GDM1 (cell line): ENCODE measurements at regions not wholly inside any gene's neighbourhood (a gene's known extent, or its start where the extent isn't known, plus 50 kb on each side); places are given as distances from the start of the nearest gene placed in this dataset.

Experiments used
- DNase-seq: peaks from one replicate; lab custom pipeline; 2025; lab: John Stamatoyannopoulos, UW

- DNase-seq: no peak
Measured at GRCh38 chr10:30256084-30256483, 93.0 kb downstream of the MTPAP start.

GRCh38 chr10:30254926-30255325, 94.2 kb downstream of the MTPAP start:
- DNase-seq: no peak

GRCh38 chr10:30248728-30249127, 100.3 kb downstream of the MTPAP start:
- DNase-seq: no peak

GRCh38 chr10:30247704-30248103, 101.4 kb downstream of the MTPAP start:
- DNase-seq: peak; percentile 20

- no peak for DNase-seq
Measured at GRCh38 chr10:30241422-30242110, 107.5 kb downstream of the MTPAP start.

GRCh38 chr10:30238836-30239235, 110.2 kb downstream of the MTPAP start:
- no peak for DNase-seq

GRCh38 chr10:30233186-30233959, 115.7 kb downstream of the MTPAP start:
- DNase-seq: no peak

- no peak for DNase-seq
Measured at GRCh38 chr10:30231709-30232108, 117.4 kb downstream of the MTPAP start.

- DNase-seq: peak; percentile 32
Measured at GRCh38 chr10:30231071-30231652, 117.9 kb downstream of the MTPAP start.

GRCh38 chr10:30229536-30229935, 119.5 kb downstream of the MTPAP start:
- DNase-seq: no peak

- no peak for DNase-seq
Measured at GRCh38 chr10:30228417-30229036, 120.6 kb downstream of the MTPAP start.

GRCh38 chr10:30227481-30227880, 121.6 kb downstream of the MTPAP start:
- DNase-seq: no peak

GRCh38 chr10:30219971-30220751, 128.9 kb downstream of the MTPAP start:
- DNase-seq: peak; percentile 86

- no peak for DNase-seq
Measured at GRCh38 chr10:30216821-30217220, 132.3 kb downstream of the MTPAP start.

- no peak for DNase-seq
Measured at GRCh38 chr10:30215623-30216022, 133.5 kb downstream of the MTPAP start.

GRCh38 chr10:30215141-30215540, 133.9 kb downstream of the MTPAP start:
- DNase-seq: no peak

GRCh38 chr10:30210296-30210695, 138.8 kb downstream of the MTPAP start:
- no peak for DNase-seq

- no peak for DNase-seq
Measured at GRCh38 chr10:30208330-30208729, 140.7 kb downstream of the MTPAP start.

GRCh38 chr10:30207485-30208052, 141.5 kb downstream of the MTPAP start:
- no peak for DNase-seq

GRCh38 chr10:30200017-30200415, 140.6 kb upstream of the JCAD start:
- DNase-seq: no peak

GRCh38 chr10:30199376-30200016, 140.1 kb upstream of the JCAD start:
- no peak for DNase-seq
